ENCODE measurements at regions not wholly inside any gene's neighbourhood (a gene's known extent, or its start where the extent isn't known, plus 50 kb on each side); places are given as distances from the start of the nearest gene placed in this dataset.
A peak's percentile ranks its signal among the peaks of the same experiment; 100 is the strongest.

DNA sequence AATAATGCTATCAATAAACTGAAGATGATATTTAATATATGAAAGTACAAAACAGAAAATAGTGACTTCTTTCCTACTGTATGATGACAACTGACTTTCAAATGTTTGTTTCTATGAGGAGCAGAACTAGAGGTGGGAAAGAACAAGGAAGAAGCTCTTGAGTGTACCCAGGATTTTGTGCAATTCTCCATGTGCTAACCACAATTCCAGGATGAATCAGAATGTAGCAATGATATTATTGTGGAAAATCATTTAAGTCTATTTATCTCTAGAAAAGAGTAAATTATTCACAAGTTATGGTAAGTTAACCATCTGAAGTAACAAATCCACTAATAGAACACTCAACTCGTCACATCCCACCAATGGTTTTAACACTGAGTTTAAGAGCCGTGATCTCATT is 324.1 kb upstream of the EMCN start:
- DNase-seq = no peak

DNA sequence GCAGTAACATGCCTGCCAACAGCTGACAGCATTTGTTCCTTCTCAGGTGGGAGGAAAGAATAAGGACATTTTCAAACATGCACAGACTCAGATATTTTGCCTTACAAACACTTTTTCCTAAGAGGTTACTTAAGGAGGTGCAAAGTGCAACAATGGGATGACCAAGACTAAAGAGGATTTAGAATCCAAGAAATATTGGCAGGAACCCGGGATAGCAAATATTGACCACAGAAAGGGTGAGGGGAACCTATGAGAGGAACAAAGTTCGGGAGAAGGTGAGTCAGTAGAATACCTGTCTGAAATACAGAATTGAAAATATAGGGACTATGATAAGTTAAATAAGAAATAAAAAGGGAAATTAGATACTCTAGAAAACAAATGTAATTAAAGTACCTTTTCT is 321.9 kb upstream of the EMCN start:
- DNase-seq = no peak

DNA sequence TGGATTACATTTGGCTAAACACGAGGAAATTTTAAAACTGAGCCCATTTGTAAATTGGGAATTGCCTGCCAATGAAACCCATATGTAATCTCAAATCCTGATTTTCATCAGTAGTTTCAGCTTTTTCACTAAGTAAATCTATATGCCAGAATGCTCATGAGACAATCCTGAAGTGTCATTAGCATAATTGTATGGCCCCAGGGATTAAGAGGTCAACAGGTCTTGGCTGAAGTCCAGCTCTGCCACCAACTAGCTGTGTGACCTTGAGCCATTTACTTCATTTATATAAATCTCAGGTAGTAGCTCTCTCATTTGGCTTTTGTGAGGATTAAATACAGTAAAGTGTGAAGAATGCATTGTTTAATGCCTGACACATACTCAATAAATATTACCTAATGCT is 320.5 kb upstream of the EMCN start:
- no peak for DNase-seq

DNA sequence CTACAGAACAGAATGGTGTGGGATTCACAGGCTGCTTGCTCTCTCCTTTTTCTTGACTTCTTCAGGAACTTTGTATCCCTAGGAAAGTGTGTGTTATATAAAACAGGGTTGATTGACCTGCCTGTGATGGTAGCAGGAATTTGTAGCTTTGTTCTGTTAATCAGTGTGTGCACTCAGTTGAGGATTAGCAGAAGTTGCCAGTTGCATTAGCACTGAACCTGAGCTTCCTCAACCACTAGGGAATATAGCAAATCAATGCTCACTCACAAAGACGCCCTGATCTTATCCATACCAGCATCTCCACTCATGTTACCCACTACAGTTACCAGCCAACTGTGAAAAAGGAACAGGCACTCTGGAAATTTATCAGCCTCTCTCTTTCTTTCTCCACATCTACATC is 319.1 kb upstream of the EMCN start:
- no peak for DNase-seq

DNA sequence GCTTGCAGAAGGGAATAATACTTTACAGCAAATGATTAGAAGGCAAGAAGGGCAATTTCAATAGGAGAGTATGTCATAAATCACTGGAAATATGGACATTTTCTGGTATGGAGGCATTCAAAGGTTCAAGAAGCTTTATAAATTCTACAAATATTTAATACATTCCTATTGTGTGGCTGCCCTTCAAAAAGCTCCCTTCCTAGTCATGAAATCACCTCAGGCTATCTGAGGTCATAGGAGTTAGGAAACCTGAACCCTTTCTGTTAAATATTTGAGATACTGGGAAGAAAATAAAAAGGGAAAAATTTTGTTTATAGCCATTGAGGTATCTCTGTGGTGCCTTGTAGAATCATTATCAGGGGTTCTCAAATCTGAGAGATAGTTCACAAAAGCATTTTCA is 316.8 kb upstream of the EMCN start:
- DNase-seq = no peak

DNA sequence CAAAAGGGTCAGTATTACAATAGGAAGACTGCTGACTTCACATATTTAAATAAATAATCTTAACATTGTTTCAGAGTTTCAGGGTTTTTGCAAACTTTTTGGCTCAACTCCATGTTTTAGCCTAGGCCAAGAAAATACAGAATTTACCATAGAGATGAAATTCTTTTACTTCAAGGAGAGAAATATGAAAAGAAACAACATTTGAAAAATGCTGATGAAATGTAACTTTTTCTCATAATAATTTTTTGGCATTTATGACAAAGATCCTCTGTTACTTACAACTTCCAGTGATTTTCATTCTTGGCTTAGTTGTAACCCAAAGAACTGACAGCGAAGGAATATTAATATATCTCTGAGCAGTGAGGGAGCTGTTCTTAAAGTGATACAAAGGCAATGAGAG is 316.1 kb upstream of the EMCN start:
- DNase-seq = no peak

DNA sequence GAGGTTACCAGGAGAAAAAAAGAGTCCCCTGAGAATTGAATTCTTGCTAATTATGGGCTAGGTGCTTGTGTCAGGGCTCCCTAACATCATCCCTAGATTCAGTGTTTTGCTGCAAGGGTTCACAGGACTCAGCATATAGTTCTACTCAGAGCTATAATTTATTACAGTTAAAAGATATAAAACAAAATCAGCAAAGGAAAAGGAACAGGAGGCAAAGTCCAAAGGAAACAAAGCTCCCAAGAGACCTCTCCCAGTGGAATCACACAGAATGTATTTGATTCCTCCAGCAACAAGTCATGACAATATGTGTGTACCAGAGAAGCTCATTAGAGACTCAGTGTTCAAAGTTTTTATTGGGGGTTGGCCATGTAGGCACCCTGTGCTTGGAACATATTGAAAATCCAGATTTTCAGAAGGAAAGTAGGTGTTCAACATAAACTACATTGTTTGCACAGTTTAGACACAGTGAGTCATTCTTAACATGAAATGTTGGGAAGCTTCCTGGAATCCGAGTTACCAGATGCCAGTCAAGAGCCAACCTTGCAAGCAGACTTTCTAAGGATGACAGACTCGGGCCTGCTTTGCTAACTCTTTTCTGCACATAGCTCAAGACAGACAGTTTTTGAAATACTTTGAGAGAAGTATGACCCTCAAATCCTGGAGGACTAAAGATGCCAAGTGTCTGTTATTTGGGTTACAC is 311.3 kb upstream of the EMCN start:
- DNase-seq = no peak

DNA sequence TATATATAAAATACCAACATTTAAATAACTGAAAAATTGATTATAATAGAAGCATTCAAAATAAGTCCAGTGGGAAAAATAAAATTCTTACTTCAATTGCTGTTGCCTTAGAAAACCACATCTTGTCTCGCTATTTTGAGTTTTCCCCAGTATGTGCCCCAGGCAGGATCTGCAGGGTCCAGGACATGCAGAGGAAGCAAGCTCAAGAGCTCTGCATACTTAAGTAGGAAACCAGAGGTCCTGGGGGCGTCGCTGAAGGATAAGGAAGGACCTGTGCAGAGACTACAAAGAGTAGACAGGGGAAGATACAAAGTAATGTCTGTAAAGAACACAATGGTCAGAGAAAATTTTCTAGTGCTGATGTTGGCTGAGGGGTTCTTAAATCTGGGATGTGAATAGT is 310.5 kb upstream of the EMCN start:
- no peak for DNase-seq

DNA sequence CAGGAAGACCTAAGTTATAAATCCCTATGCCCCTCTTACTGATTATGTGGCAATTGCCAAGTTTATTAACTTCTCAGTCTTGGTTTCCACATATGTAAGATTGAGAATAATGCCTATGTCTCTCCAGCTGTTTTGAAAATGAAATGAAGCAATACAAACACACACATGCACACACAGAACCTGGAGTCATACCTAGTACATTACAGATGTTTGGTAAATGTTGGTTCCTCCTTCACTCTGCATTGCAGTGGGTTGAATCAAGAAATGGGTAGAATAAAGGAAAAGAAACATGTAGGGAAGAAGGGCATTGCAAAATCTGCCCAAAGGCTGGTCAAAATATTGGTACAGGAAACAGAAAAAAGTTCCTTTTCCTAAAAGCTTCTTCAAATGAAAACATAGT is 309.9 kb upstream of the EMCN start:
- DNase-seq = no peak

DNA sequence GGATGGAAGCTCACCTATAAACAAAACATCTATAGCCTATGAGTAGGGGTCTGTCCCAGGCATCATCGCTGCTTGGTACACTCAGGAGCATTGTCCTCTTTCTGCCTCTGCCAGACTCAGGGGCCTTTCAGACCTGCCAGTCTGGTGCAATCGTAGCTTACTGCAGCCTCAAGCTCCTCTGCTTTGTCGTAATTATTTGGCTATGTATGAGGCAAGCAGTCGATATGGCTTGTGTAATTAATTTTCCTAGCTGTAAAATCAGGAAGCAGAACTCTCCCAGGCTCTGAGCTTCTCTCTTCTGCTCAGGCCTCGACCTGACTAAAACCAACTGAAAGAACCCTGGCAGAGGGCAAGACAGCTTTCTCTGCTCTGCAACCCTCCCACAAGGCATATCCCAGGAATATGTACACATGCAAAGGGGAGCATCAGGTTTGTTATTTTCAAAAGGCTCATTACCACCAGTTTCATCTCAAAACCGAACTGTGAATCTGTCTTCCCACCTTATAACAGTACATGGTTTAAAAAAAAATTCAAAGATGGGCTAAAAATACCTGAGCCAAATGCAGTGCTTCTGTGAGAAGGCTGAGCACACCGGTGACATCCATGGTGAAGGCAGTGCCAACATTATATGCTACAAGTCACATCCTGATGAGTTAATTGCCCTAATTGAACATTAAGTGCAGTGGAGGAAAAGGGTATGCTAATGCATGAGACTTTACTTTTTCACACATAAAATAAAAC is 309.2 kb upstream of the EMCN start:
- DNase-seq = no peak

DNA sequence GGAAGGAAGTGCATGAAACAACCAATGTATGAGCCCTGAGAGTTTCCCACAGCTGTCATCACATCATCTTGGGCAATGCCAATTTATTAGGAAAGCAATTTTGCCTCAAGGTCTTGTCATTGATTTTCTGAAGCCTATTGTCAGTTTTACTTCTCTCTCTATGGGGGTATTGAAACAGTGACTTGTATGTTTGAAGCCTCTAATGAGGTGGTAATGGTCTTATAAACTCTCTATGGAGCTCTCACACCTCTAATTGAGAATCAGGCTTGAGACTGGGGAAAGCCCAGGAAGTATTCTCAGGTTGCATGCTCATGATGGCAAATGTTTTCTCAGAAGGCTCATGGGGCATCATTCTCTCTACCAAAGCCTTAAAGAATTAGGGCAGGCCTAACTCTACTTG is 308.2 kb upstream of the EMCN start:
- no peak for DNase-seq

DNA sequence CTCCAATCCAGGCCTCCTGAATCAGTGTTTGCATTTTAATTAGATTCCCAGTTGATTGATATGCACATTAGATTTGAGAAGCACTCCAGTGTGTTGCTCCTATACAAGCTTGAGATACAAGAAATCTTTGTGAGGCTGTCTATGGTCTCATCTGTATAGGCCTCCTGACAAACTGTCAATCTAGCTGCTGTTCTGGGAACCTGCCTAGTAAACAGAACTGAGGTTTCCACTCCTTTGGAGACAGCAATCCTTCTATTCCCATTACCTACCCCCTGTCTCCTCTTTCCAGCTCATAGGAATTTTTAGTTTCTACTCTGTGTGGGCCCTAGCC is 306.1 kb upstream of the EMCN start:
- DNase-seq = no peak

DNA sequence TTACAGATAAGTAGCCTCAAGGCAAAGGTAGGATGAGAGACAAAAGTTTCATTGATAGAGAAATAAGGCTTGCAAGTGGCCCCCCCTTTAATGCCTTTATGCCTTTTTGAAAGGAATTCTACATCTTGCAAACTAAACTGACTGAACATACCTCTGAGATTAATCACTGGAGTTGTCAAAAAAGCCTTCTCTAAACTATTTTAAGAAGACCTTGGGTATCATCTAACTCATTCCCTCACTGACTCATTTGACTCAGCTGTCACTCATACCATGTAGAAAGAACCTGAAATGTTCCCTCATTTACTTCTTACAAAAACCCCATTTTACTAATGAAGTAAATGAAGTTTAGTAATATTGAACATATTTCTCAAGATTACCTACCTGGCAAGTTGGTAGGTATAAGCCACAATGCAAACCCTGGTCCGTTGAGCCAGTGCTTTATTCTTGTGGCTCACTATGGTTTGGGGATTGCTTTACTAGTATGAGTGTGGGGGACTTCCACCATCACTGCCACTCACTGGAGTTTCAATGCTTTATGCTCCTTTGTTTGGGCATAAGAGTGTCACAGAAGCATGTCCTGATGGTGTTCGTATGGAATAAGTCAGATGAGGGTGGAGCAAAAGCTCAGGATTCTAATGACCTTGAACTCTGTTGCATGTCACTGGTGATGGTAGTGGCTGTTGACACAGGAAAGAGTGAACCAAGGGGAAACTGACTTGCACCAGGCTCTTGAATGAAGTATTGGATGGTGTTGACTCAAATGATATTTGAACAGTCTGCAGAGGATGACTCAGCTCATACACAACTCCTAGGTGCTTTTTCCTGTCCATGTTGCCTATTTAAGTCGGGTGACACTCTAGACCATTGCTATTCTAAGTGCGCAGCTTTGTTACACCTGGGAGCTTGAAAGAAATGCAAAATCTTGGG is 305.5 kb upstream of the EMCN start:
- DNase-seq = peak; percentile 43

DNA sequence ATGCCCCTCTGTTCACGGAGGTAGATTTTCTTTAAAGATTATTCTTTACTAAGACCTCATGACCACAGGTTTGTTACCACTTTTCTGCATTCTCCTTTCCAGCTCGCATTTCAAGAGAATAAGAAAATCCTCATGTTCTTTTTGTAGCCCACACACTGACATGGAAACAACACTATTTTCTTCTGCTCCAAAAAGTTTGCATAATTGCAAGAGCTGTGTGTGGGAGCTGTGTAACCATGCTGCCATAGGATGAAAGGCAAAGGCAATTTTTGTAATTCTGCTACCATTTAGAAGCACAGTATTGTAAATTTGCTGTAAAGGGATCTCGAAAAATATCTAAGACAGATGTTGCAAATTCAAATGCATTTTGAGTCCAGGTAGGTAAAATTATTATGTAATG is 302.4 kb upstream of the EMCN start:
- DNase-seq = no peak

DNA sequence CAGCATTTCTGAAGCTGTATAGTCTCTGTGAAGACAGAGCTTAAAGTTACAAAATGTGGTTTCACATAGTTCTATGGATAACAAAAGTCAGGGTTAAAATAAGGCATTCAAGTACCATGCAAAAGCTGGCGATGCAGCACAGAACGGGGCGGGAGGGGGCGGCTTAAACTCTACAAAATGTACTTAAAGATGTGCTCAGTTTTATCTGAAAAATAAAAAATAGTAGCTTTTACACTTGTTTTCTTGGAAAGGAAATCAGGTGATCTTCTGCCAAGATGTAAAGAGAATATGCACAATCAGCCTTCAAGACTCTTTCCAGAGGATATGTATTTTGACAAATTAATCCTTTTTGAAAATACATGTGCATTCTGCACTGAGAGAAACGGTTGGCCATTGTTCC is 301.7 kb upstream of the EMCN start:
- no peak for DNase-seq

DNA sequence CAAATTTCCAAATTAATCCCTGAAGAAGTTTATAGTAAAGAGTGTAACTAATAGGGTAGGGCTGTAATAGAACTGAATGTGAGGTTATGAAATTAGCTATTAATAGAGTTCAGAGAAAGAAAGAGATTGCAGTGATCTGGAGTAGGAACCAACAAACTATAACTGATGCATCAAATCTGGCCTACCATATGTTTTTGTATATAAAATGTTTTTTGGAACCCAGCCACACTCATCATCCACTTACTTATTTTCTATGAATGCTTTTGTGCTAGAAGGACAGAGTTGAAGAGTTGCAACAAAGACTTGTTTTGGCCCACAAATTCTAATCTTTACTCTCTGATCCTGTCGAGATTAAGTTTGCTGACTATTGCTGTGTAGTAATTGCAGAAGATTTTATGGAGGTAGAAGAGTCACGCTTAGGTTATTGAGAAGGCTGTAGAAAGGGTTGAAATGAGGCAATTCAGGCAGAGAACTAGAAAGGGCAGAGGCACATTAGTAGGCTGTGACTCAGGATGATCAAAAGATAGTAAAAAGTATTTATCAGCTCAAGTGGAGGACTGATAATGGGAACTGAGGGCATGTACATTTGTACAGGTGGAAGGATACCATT is 298.7 kb upstream of the EMCN start:
- no peak for DNase-seq

DNA sequence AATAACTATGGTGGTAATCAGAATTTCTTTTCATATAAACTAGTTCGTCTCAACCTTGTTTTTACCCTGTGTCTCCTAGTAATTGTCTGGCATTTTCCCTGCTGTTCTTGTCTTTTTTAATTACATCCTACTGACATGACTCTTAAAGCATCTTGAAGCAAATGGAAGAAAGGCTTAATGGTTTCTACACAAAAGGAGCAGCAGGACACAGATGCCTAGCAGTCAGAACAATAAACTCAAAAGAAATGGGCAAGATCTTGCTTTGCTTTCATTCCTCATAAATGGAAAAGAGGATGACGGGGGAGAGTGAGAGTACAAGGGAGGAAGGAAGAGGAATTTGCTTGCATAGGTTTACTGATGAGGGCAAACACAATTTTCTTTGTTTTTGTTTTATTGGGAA is 293.2 kb upstream of the EMCN start:
- DNase-seq = no peak

DNA sequence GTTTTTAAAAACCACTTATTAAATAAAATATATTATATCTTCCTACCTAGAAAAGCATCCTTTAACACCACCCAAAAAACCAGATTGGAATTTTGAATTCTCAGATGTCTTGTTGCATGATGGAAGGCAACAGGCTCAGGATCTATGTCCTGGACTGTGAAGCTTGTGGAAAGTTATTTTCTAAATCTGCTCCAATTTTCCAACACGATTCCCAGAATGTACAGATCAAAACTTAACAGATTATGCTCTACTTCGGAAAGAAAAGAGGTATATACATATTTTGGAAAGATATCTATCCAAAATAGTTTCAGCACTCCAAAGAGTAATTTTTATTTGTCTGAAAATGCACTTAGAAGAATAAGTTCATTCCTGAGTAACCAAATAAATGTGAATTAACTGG is 291.7 kb upstream of the EMCN start:
- no peak for DNase-seq

DNA sequence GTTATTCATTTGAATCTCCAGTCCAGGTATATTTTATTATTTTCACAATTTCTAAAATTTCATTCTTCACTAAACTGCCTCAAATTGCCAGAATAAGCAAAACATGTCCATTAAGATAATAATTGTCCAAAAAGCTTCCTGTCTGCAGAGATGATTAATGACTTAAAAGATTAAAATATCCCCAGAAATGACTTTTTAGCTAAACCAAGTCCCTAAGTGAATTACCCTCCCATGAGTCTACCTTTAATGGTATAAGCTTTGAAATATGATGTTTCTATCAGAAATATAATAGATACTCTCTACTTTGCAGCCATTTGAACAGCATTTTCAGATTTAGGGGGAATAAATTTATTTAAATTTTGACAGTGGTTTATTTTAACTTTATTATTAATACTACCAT is 289.2 kb upstream of the EMCN start:
- DNase-seq = no peak

DNA sequence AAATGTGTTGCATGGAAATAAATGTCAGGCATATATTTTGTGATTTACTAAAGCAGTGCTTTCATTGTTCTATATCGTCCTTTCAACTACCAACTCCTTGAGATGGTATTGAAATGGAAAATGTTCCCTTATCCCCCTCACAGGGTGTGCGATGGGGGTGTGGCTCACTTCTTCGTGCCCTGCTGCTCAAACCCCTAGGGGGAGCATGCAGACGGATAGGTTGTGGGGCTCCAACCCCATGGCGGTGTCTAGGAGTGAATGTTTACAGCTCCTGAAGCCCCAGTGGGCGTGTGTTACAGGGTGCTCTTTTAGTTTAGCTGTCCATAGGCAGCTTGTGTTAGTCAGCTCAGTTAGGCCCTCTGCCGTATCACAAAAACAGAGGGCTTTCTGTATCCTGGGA is 287.7 kb upstream of the EMCN start:
- no peak for DNase-seq

DNA sequence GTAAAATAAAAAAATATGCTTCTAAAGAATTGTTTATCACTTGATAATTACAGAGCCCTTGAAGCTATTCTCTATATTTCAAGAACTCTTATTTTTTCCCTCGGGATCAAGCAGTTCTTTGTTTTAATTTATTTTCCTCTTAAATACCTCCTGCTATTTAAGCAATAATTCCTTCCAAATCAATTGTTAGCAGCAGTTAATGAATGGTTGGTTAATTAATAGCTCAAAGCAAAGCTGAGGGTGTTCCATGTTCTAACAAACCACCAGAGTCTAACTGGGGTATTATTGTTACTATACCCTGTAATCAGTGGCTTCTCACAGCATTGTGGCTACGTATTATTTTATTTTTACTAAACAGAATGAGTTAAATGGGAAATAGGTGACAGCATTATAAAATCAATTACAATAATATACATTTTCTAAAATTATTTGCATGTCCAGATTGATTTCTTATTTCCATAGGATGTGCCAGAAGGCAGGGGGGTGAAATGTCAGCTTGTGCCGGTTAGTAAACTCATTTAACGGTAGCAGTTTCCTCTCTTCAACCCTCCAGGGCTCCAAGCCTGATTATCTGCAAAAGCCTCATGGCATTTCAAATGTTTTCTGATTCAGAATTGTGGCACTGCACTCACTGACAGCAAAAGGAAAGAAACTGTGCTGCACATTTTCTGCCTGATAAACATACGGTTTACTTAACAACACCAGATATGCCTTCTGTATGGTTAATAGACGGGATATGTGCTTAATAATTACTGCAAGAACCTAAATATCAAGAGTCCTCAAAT is 286.9 kb upstream of the EMCN start:
- no peak for DNase-seq

DNA sequence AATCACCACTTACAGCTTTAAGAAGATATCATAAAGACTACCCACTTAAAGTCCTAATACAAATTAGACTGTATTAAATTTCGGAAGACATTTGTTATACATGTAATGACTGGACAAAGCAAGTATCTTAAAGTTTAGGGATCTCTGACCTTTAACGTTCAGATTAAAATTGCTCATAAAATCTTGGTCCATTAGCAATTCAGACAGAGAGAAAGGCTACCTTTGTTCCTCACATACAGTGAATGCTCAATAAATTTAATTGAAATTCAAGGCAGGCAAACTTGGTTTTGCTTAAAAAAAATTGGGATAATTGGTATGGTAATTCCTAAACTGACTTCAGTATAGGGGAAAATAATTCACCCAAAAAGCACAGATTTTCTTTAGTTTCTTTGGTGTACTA is 285.9 kb upstream of the EMCN start:
- DNase-seq = no peak

All from NCI-H2029 (cell line).